Fibroblast of upper back skin (primary cell): ENCODE measurements at regions not wholly inside any gene's neighbourhood (a gene's known extent, or its start where the extent isn't known, plus 50 kb on each side); places are given as distances from the start of the nearest gene placed in this dataset.
A peak's percentile ranks its signal among the peaks of the same experiment; 100 is the strongest.
"Not testable (repeated sequence)": the region's sequence is repeated elsewhere in the genome, so short reads cannot be mapped to it uniquely, and the experiment has no call there.

Experiments
- DNase-seq: peaks from one replicate; pipeline ENCODE4 v3.0.0-alpha.2; 2013

- no peak for DNase-seq
Measured at GRCh38 chr6:109252261-109253041, 129.8 kb downstream of the CD164 start.

- no peak for DNase-seq
Measured at GRCh38 chr6:109251839-109252238, 130.4 kb downstream of the CD164 start.

GRCh38 chr6:109250544-109251156 lies 131.6 kb downstream of the CD164 start:
- DNase-seq, result not testable (repeated sequence)

- DNase-seq, result no peak
Measured at GRCh38 chr6:109243863-109244825, 138.1 kb downstream of the CD164 start.

- peak; percentile 57 for DNase-seq
Measured at GRCh38 chr6:109242925-109243324, 139.3 kb downstream of the CD164 start.

GRCh38 chr6:109242029-109242428 lies 140.2 kb downstream of the CD164 start:
- DNase-seq, result no peak

- peak; percentile 79 for DNase-seq
Measured at GRCh38 chr6:109241199-109241598, 141.1 kb downstream of the CD164 start.

- DNase-seq, result peak; percentile 17
Measured at GRCh38 chr6:109240370-109241084, 141.7 kb downstream of the CD164 start.

- no peak for DNase-seq
Measured at GRCh38 chr6:109239651-109240321, 142.5 kb downstream of the CD164 start.

GRCh38 chr6:109239160-109239559 lies 143.1 kb downstream of the CD164 start:
- DNase-seq, result no peak

- DNase-seq, result no peak
Measured at GRCh38 chr6:109238396-109238795, 143.1 kb downstream of the CEP57L1 start.

- DNase-seq, result no peak
Measured at GRCh38 chr6:109237986-109238329, 142.7 kb downstream of the CEP57L1 start.

GRCh38 chr6:109237077-109237985 lies 142.0 kb downstream of the CEP57L1 start:
- peak; percentile 39 for DNase-seq

GRCh38 chr6:109236115-109237076 lies 141.1 kb downstream of the CEP57L1 start:
- no peak for DNase-seq

GRCh38 chr6:109235481-109236038 lies 140.3 kb downstream of the CEP57L1 start:
- no peak for DNase-seq

GRCh38 chr6:109230453-109230852 lies 135.1 kb downstream of the CEP57L1 start:
- DNase-seq, result no peak

GRCh38 chr6:109229536-109229935 lies 134.2 kb downstream of the CEP57L1 start:
- no peak for DNase-seq

GRCh38 chr6:109227646-109228045 lies 132.3 kb downstream of the CEP57L1 start:
- no peak for DNase-seq

GRCh38 chr6:109226353-109226752 lies 131.0 kb downstream of the CEP57L1 start:
- no peak for DNase-seq
